PC-3 (cell line): ENCODE measurements at regions not wholly inside any gene's neighbourhood (a gene's known extent, or its start where the extent isn't known, plus 50 kb on each side); places are given as distances from the start of the nearest gene placed in this dataset.

ENCODE experiments used
- EZH2 ChIP-seq: fragments of 300-600 bp; sonication (generic); IDR thresholded peaks from one replicate; pipeline ENCODE4 v1.6.1; 2017; ENCODE audit warnings: antibody characterized with exemption, mild to moderate bottlenecking, low read length; ENCODE audit not compliant: unreplicated experiment
- EZH2phosphoT487 ChIP-seq: fragments of 300-600 bp; sonication (generic); IDR thresholded peaks from 2 replicates; pipeline ENCODE4 v1.6.1; 2018; ENCODE audit warnings: mild to moderate bottlenecking, antibody characterized with exemption, low read length, borderline replicate concordance
- TF ChIP-seq, protein P1 (sequence below): fragments of 300-600 bp; sonication (generic); conservative IDR thresholded peaks from 2 replicates; pipeline ENCODE4 v1.5.1; 2017; ENCODE audit warnings: antibody characterized with exemption, low read depth, mild to moderate bottlenecking, low read length

DNA sequence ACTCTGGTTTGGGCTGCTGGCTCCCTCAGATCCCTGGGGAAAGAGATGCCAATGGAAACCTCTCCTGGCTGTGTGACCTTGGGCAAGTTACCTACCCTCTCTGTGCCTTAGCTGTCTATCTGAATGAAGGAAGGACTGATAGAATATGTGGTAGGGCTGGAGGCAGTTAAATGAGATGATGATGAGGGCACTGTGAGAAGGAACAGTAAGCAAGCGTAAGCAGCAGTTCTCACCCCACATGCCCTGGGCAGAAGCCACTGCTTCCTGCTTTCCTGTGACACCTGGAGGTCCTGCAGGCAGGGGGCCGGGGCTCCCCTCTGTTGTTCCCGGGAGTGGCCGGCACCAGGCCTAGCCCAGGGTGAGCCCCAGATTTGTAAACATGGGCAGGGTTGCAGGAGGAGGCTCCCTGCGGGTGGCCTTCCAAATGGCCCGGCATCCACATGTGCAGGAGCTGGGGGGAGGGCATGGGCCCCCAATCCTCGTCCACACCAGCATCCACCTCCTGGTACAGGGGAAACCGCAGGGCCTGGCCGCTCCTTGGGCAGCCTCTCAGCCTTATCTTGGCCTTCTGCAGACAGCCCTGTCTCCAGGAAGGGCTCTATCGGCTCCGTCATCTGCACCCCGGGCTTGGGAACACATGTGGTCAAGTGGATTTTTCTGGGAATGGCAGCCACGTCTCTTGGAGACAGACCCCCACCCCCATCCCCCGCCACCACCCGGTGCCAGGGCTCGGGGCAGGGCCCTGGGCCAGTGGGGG, 235.6 kb upstream of the GSE1 start:
- TF ChIP-seq, protein P1, sequence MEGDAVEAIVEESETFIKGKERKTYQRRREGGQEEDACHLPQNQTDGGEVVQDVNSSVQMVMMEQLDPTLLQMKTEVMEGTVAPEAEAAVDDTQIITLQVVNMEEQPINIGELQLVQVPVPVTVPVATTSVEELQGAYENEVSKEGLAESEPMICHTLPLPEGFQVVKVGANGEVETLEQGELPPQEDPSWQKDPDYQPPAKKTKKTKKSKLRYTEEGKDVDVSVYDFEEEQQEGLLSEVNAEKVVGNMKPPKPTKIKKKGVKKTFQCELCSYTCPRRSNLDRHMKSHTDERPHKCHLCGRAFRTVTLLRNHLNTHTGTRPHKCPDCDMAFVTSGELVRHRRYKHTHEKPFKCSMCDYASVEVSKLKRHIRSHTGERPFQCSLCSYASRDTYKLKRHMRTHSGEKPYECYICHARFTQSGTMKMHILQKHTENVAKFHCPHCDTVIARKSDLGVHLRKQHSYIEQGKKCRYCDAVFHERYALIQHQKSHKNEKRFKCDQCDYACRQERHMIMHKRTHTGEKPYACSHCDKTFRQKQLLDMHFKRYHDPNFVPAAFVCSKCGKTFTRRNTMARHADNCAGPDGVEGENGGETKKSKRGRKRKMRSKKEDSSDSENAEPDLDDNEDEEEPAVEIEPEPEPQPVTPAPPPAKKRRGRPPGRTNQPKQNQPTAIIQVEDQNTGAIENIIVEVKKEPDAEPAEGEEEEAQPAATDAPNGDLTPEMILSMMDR = no peak
- TF ChIP-seq EZH2 (no peak), EZH2phosphoT487 (no peak)
